H9 (cell line): ENCODE measurements at regions not wholly inside any gene's neighbourhood (a gene's known extent, or its start where the extent isn't known, plus 50 kb on each side); places are given as distances from the start of the nearest gene placed in this dataset.
"Not testable (repeated sequence)": the region's sequence is repeated elsewhere in the genome, so short reads cannot be mapped to it uniquely, and the experiment has no call there.

Experiments used
- DNase-seq: peaks from one replicate; pipeline ENCODE4 v3.0.0-alpha.2; 2017
- H2AFZ ChIP-seq: one replicate; pipeline ENCODE4 v1.6.1; 2013; ENCODE audit warnings: mild to moderate bottlenecking, low read length, control low read depth, moderate library complexity
- H2AK5ac ChIP-seq: 2 replicates; pipeline ENCODE4 v1.6.1; 2013; ENCODE audit warnings: low read length, control low read depth, mixed read lengths; ENCODE audit not compliant: insufficient read length
- H2BK120ac ChIP-seq: one replicate; pipeline ENCODE4 v1.6.1; 2013; ENCODE audit warnings: low read depth, mild to moderate bottlenecking, low read length, control low read depth, inconsistent platforms; ENCODE audit not compliant: poor library complexity, severe bottlenecking
- H2BK12ac ChIP-seq: 2 replicates; pipeline ENCODE4 v1.6.1; 2013; ENCODE audit warnings: low read length, control low read depth, mixed read lengths, low read depth; ENCODE audit not compliant: insufficient read length
- H2BK15ac ChIP-seq: 2 replicates; pipeline ENCODE4 v1.6.1; 2013; ENCODE audit warnings: low read depth, low read length, control low read depth
- H2BK20ac ChIP-seq: one replicate; pipeline ENCODE4 v1.6.1; 2013; ENCODE audit warnings: low read depth, mild to moderate bottlenecking, low read length, control low read depth, inconsistent platforms; ENCODE audit not compliant: poor library complexity, severe bottlenecking
- H2BK5ac ChIP-seq: 2 replicates; pipeline ENCODE4 v1.6.1; 2013; ENCODE audit warnings: low read length, control low read depth, mixed read lengths; ENCODE audit not compliant: insufficient read length
- H3K14ac ChIP-seq: 2 replicates; pipeline ENCODE4 v1.6.1; 2013; ENCODE audit warnings: low read length, control low read depth; ENCODE audit not compliant: insufficient read depth
- H3K18ac ChIP-seq: 2 replicates; pipeline ENCODE4 v1.6.1; 2013; ENCODE audit warnings: low read depth, mild to moderate bottlenecking, mixed read lengths, low read length, control low read depth; ENCODE audit not compliant: insufficient read length
- H3K23ac ChIP-seq: 2 replicates; pipeline ENCODE4 v1.6.1; 2013; ENCODE audit warnings: low read length, control low read depth, mixed read lengths, low read depth; ENCODE audit not compliant: insufficient read length
- H3K23me2 ChIP-seq: 2 replicates; pipeline ENCODE4 v1.6.1; 2013; ENCODE audit warnings: low read depth, mild to moderate bottlenecking, mixed read lengths, low read length, control low read depth; ENCODE audit not compliant: insufficient read length, poor library complexity, severe bottlenecking
- H3K27ac ChIP-seq: 2 replicates; pipeline ENCODE4 v1.5.1; 2013; ENCODE audit warnings: low read length, control low read depth, mixed read lengths, low read depth; ENCODE audit not compliant: insufficient read length
- H3K27me3 ChIP-seq: 2 replicates; pipeline ENCODE4 v1.6.1; 2013; ENCODE audit warnings: low read length, control low read depth, inconsistent platforms; ENCODE audit not compliant: insufficient read depth
- H3K4ac ChIP-seq: 2 replicates; pipeline ENCODE4 v1.6.1; 2013; ENCODE audit warnings: low read depth, mild to moderate bottlenecking, control low read depth, inconsistent platforms, low read length, moderate library complexity
- H3K4me1 ChIP-seq: 2 replicates; pipeline ENCODE4 v1.6.1; 2013; ENCODE audit warnings: low read length, control low read depth, inconsistent platforms; ENCODE audit not compliant: insufficient read depth
- H3K4me2 ChIP-seq: 2 replicates; pipeline ENCODE4 v1.6.1; 2013; ENCODE audit warnings: low read length, control low read depth, mixed read lengths; ENCODE audit not compliant: insufficient read length, insufficient read depth
- H3K56ac ChIP-seq: 2 replicates; pipeline ENCODE4 v1.6.1; 2013; ENCODE audit warnings: low read depth, mild to moderate bottlenecking, mixed read lengths, low read length, control low read depth; ENCODE audit not compliant: insufficient read length
- H3K79me1 ChIP-seq: 2 replicates; pipeline ENCODE4 v1.6.1; 2013; ENCODE audit warnings: low read depth, mild to moderate bottlenecking, moderate library complexity, low read length, control low read depth, inconsistent platforms; ENCODE audit not compliant: insufficient read depth, poor library complexity, severe bottlenecking
- H3K79me2 ChIP-seq: 2 replicates; pipeline ENCODE4 v1.6.1; 2013; ENCODE audit warnings: low read length, control low read depth, inconsistent platforms; ENCODE audit not compliant: insufficient read depth
- H3K9ac ChIP-seq: 2 replicates; pipeline ENCODE4 v1.6.1; 2013; ENCODE audit warnings: low read length, control low read depth, mixed read lengths; ENCODE audit not compliant: insufficient read length; ENCODE audit errors: extremely low read depth
- H3K9me3 ChIP-seq: one replicate; pipeline ENCODE4 v1.6.1; 2013; ENCODE audit warnings: low read depth, low read length, inconsistent platforms; ENCODE audit not compliant: control insufficient read depth
- H3T11ph ChIP-seq: one replicate; pipeline ENCODE4 v1.6.1; 2013; ENCODE audit warnings: mild to moderate bottlenecking, low read length, control low read depth, inconsistent platforms
- H4K20me1 ChIP-seq: one replicate; pipeline ENCODE4 v1.6.1; 2013; ENCODE audit not compliant: control insufficient read depth, insufficient read length, insufficient read depth
- H4K5ac ChIP-seq: 2 replicates; pipeline ENCODE4 v1.6.1; 2013; ENCODE audit warnings: low read depth, mild to moderate bottlenecking, mixed read lengths, low read length, control low read depth; ENCODE audit not compliant: insufficient read length
- H4K8ac ChIP-seq: replicated peaks from 2 replicates; pipeline ENCODE4 v1.6.1; 2013; ENCODE audit warnings: low read length, control low read depth, mixed read lengths, low read depth; ENCODE audit not compliant: insufficient read length
- H4K91ac ChIP-seq: 2 replicates; pipeline ENCODE4 v1.6.1; 2013; ENCODE audit warnings: low read depth, mild to moderate bottlenecking, moderate library complexity, mixed read lengths, low read length, control low read depth; ENCODE audit not compliant: insufficient read length
- H3K27ac Mint-ChIP-seq, 3 experiments: 2 replicates in 2 of 3; 3 replicates in 1 of 3; pipeline ENCODE4 v1.8.0; 2020 to 2021; ENCODE audit warnings: mixed read lengths in 3 of 3, mild to moderate bottlenecking in 1 of 3, moderate library complexity in 1 of 3
- H3K27me3 Mint-ChIP-seq: 2 replicates; pipeline ENCODE4 v1.8.0; 2021; ENCODE audit warnings: low read depth, mild to moderate bottlenecking, moderate library complexity, mixed read lengths
- H3K36me3 Mint-ChIP-seq, 3 experiments: 2 replicates in 2 of 3; 3 replicates in 1 of 3; pipeline ENCODE4 v1.8.0; 2020 to 2021; ENCODE audit warnings: low read depth in 3 of 3, mixed read lengths in 3 of 3; ENCODE audit not compliant: insufficient read depth in 1 of 3
- H3K4me1 Mint-ChIP-seq, 2 experiments: 2 replicates each; pipeline ENCODE4 v1.8.0; 2020; ENCODE audit warnings: mixed read lengths in 2 of 2
- H3K4me3 Mint-ChIP-seq, 2 experiments: 2 replicates in 1 of 2; 3 replicates in 1 of 2; pipeline ENCODE4 v1.8.0; 2020 to 2021; ENCODE audit warnings: mild to moderate bottlenecking in 2 of 2, mixed read lengths in 2 of 2, moderate library complexity in 1 of 2
- H3K9me3 Mint-ChIP-seq, 2 experiments: 2 replicates in 1 of 2; 3 replicates in 1 of 2; pipeline ENCODE4 v1.8.0; 2020; ENCODE audit warnings: mild to moderate bottlenecking in 2 of 2, mixed read lengths in 2 of 2, moderate library complexity in 1 of 2
- WGBS: extraction: QIAGEN DNeasy Blood & Tissue Kit; methylation state at CpG from one replicate; pipeline ENCODE4 v1.1.7; 2013; ENCODE audit warnings: missing lambda C conversion rate, low lambda C conversion rate, mixed read lengths; ENCODE audit not compliant: insufficient read length; ENCODE audit errors: extremely low coverage; 5-methylcytosine and 5-hydroxymethylcytosine counted together

- not testable (repeated sequence) for H2BK20ac ChIP-seq, H2AFZ ChIP-seq, H3T11ph ChIP-seq, H3K4me2 ChIP-seq, H3K56ac ChIP-seq, H4K91ac ChIP-seq, DNase-seq, H3K4me1 Mint-ChIP-seq, H3K27me3 ChIP-seq, H3K36me3 Mint-ChIP-seq, H4K8ac ChIP-seq, H3K9me3 Mint-ChIP-seq, H3K14ac ChIP-seq, H3K79me1 ChIP-seq, H3K4me3 Mint-ChIP-seq, H3K4ac ChIP-seq, H3K23me2 ChIP-seq, H2AK5ac ChIP-seq, H4K20me1 ChIP-seq, H3K27ac ChIP-seq, H2BK12ac ChIP-seq, H3K27me3 Mint-ChIP-seq, H2BK15ac ChIP-seq, H3K27ac Mint-ChIP-seq, H3K9me3 ChIP-seq, H2BK5ac ChIP-seq, H3K9ac ChIP-seq, H2BK120ac ChIP-seq, H3K79me2 ChIP-seq, H3K23ac ChIP-seq, H3K18ac ChIP-seq, H3K4me1 ChIP-seq, H4K5ac ChIP-seq
- no CpG with 5 or more reads among the region's 4 CpGs for WGBS
Measured at GRCh38 chr21:7813475-7813874, 2707.9 kb upstream of the TPTE start.

GRCh38 chr21:7817013-7817412 lies 2704.4 kb upstream of the TPTE start:
- WGBS: no CpG with 5 or more reads among the region's 8 CpGs
- not testable (repeated sequence) for H3K4me1 ChIP-seq, H4K20me1 ChIP-seq, H3K9ac ChIP-seq, H3K36me3 Mint-ChIP-seq, H3K27me3 Mint-ChIP-seq, H2AFZ ChIP-seq, H2BK20ac ChIP-seq, H3K9me3 ChIP-seq, DNase-seq, H3K27ac Mint-ChIP-seq, H2AK5ac ChIP-seq, H4K91ac ChIP-seq, H3K79me1 ChIP-seq, H3K23me2 ChIP-seq, H3K18ac ChIP-seq, H3K4me1 Mint-ChIP-seq, H2BK15ac ChIP-seq, H3K14ac ChIP-seq, H2BK120ac ChIP-seq, H3K56ac ChIP-seq, H2BK5ac ChIP-seq, H3K4me3 Mint-ChIP-seq, H3K27ac ChIP-seq, H2BK12ac ChIP-seq, H3K23ac ChIP-seq, H4K5ac ChIP-seq, H3K9me3 Mint-ChIP-seq, H3K79me2 ChIP-seq, H4K8ac ChIP-seq, H3K4ac ChIP-seq, H3T11ph ChIP-seq, H3K4me2 ChIP-seq, H3K27me3 ChIP-seq

GRCh38 chr21:7819301-7819700 lies 2702.1 kb upstream of the TPTE start:
- H3K79me2 ChIP-seq, H3T11ph ChIP-seq, H3K36me3 Mint-ChIP-seq, H3K27ac ChIP-seq, H4K91ac ChIP-seq, H3K9ac ChIP-seq, H2BK15ac ChIP-seq, H3K9me3 ChIP-seq, H2AFZ ChIP-seq, H3K23me2 ChIP-seq, H2BK120ac ChIP-seq, H3K27me3 ChIP-seq, H3K27me3 Mint-ChIP-seq, H4K20me1 ChIP-seq, DNase-seq, H3K9me3 Mint-ChIP-seq, H3K4ac ChIP-seq, H3K4me1 ChIP-seq, H4K5ac ChIP-seq, H3K4me2 ChIP-seq, H2BK5ac ChIP-seq, H3K18ac ChIP-seq, H3K4me3 Mint-ChIP-seq, H2AK5ac ChIP-seq, H3K4me1 Mint-ChIP-seq, H4K8ac ChIP-seq, H3K23ac ChIP-seq, H2BK12ac ChIP-seq, H3K27ac Mint-ChIP-seq, H2BK20ac ChIP-seq, H3K14ac ChIP-seq, H3K79me1 ChIP-seq, H3K56ac ChIP-seq: not testable (repeated sequence)
- WGBS: no CpG with 5 or more reads among the region's 16 CpGs
